K562 (cell line): ENCODE measurements at regions not wholly inside any gene's neighbourhood (a gene's known extent, or its start where the extent isn't known, plus 50 kb on each side); places are given as distances from the start of the nearest gene placed in this dataset.

Experiments
- ATAC-seq: fragments of 200-7000 bp; cut with Tn5 transposase; 3 replicates; pipeline ENCODE4 v1.9.1; 2020; ENCODE audit warnings: moderate library complexity
- BruUV-seq: library from RNA; stranded (reverse); fragments of 400-500 nt; replicated peaks from 2 replicates; lab custom pipeline; 2021; lab: Mats Ljungman, UMichigan
- CTCF ChIA-PET: fragments of 300-600 bp; formaldehyde crosslinking; extraction: SDS; loops from one replicate; lab custom pipeline; 2021; ENCODE audit warnings: low intra/inter-chr PET ratio; lab: Yijun Ruan, JAX
- POLR2A ChIA-PET: fragments of 300-600, 350-650 bp; sonication (Branson Sonifier 250); formaldehyde crosslinking; extraction: SDS; loops from one replicate; lab custom pipeline; 2021; ENCODE audit warnings: antibody characterized with exemption, inconsistent platforms; lab: Yijun Ruan, JAX
- DNase-seq, 4 experiments: peaks; one replicate each; pipeline versions ENCODE4 v3.0.0 to v3.0.0-alpha.2; 2011 to 2018; ENCODE audit warnings: low spot score in 3 of 4, mixed read lengths in 3 of 4; ENCODE audit errors: extremely low read depth in 1 of 4
- FAIRE-seq: peaks from 2 replicates; lab custom pipeline; 2011; peaks lifted over from hg19 to GRCh38; lab: Jason Lieb, UNC
- H2AFZ ChIP-seq: 2 replicates; pipeline ENCODE4 v1.6.0; 2011; ENCODE audit warnings: low read depth, low read length, control low read depth, inconsistent platforms
- H3K27ac ChIP-seq: fragments of 200-600 bp; 3 replicates; pipeline ENCODE4 v1.8.0; 2011; ENCODE audit warnings: low read depth, mild to moderate bottlenecking, control low read depth, inconsistent platforms, low read length, moderate library complexity, mixed read lengths; ENCODE audit errors: extremely low read depth
- H3K27me3 ChIP-seq, 2 experiments: fragments of 300-600 bp in 1 of 2; 2 replicates in 1 of 2; 3 replicates in 1 of 2; pipeline versions ENCODE4 v1.6.0 to v1.8.0; 2011; ENCODE audit warnings: inconsistent platforms in 2 of 2, low read length in 2 of 2, mild to moderate bottlenecking in 1 of 2, mixed read lengths in 1 of 2, moderate library complexity in 1 of 2; ENCODE audit not compliant: control insufficient read depth in 2 of 2, insufficient read depth in 2 of 2
- H3K36me3 ChIP-seq: fragments of 300-600 bp; 3 replicates; pipeline ENCODE4 v1.8.0; 2011; ENCODE audit warnings: mild to moderate bottlenecking, low read length, inconsistent platforms; ENCODE audit not compliant: control insufficient read depth, insufficient read depth
- H3K4me1 ChIP-seq, 2 experiments: fragments of 200-600 bp in 1 of 2; replicated peaks in 1 of 2; 2 replicates in 1 of 2; 3 replicates in 1 of 2; pipeline versions ENCODE4 v1.5.1 to v1.8.0; 2011; ENCODE audit warnings: inconsistent platforms in 2 of 2, low read length in 2 of 2, mild to moderate bottlenecking in 1 of 2, mixed read lengths in 1 of 2, moderate library complexity in 1 of 2; ENCODE audit not compliant: control insufficient read depth in 2 of 2, insufficient read depth in 2 of 2
- H3K4me2 ChIP-seq: 2 replicates; pipeline ENCODE4 v1.6.1; 2011; ENCODE audit warnings: low read length, control low read depth, inconsistent platforms, mixed read lengths; ENCODE audit not compliant: insufficient read depth
- H3K4me3 ChIP-seq: fragments of 200-600 bp; sonication (generic), shearing (Covaris generic); 2 replicates; pipeline ENCODE4 v1.5.1; 2016; ENCODE audit warnings: control low read depth, inconsistent platforms
- H3K79me2 ChIP-seq: fragments of 200-600 bp; 3 replicates; pipeline ENCODE4 v1.8.0; 2011; ENCODE audit warnings: low read length, inconsistent platforms; ENCODE audit not compliant: control insufficient read depth, insufficient read depth
- H3K9ac ChIP-seq, 2 experiments: 2 replicates each; pipeline versions ENCODE4 v1.6.0 to v1.6.1; 2011; ENCODE audit warnings: low read depth in 2 of 2, low read length in 2 of 2, control low read depth in 1 of 2, inconsistent platforms in 1 of 2, mild to moderate bottlenecking in 1 of 2, mixed read lengths in 1 of 2; ENCODE audit not compliant: insufficient read depth in 1 of 2
- H3K9me1 ChIP-seq: one replicate; pipeline ENCODE4 v1.6.0; 2011; ENCODE audit warnings: inconsistent platforms, mild to moderate bottlenecking, low read length, moderate library complexity; ENCODE audit not compliant: control insufficient read depth, insufficient read depth
- H3K9me3 ChIP-seq: replicated peaks from 2 replicates; pipeline ENCODE4 v1.5.1; 2011; ENCODE audit warnings: low read depth, low read length, inconsistent platforms; ENCODE audit not compliant: control insufficient read depth, insufficient read depth
- H4K20me1 ChIP-seq: replicated peaks from 2 replicates; pipeline ENCODE4 v1.6.1; 2011; ENCODE audit warnings: low read length, inconsistent platforms, mixed read lengths; ENCODE audit not compliant: control insufficient read depth, insufficient read depth
- BRF2 ChIP-seq: IDR thresholded peaks from 3 replicates; pipeline ENCODE4 v1.6.1; 2011; ENCODE audit warnings: borderline replicate concordance, mild to moderate bottlenecking; ENCODE audit not compliant: insufficient read length, insufficient read depth
- ETV1 ChIP-seq: fragments of 450-650 bp; conservative IDR thresholded peaks from 2 replicates; pipeline ENCODE4 v1.6.1; 2016; ENCODE audit warnings: missing genetic modification characterization, control low read depth, low read depth, missing compliant biosample characterization
- GATA2 ChIP-seq: sonication (generic); formaldehyde crosslinking; IDR thresholded peaks from 2 replicates; pipeline ENCODE4 v1.4.0; 2020; ENCODE audit warnings: mild to moderate bottlenecking, missing genetic modification reagents
- HDGF ChIP-seq: fragments of 450-650 bp; IDR thresholded peaks from 2 replicates; pipeline ENCODE4 v1.6.1; 2016
- NCOA6 ChIP-seq: fragments of 450-650 bp; IDR thresholded peaks from 2 replicates; pipeline ENCODE4 v1.6.1; 2017; ENCODE audit warnings: mild to moderate bottlenecking
- RBBP5 ChIP-seq: fragments of 200-600 bp; sonication (generic); IDR thresholded peaks from 2 replicates; pipeline ENCODE4 v1.6.1; 2012; ENCODE audit warnings: borderline replicate concordance, mild to moderate bottlenecking, low read length, control low read depth, inconsistent platforms; ENCODE audit not compliant: insufficient read depth, poor library complexity, severe bottlenecking
- SMARCA5 ChIP-seq: fragments of 450-650 bp; IDR thresholded peaks from 2 replicates; pipeline ENCODE4 v1.6.1; 2016
- SRSF9 ChIP-seq: fragments of 200-400 bp; formaldehyde crosslinking; IDR thresholded peaks from 2 replicates; pipeline ENCODE4 v1.6.1; 2017; ENCODE audit warnings: low read depth, low read length, borderline replicate concordance
- WHSC1 ChIP-seq: IDR thresholded peaks from one replicate; pipeline ENCODE4 v1.6.1; 2012; ENCODE audit warnings: low read length, control low read depth, inconsistent platforms
- ZBTB40 ChIP-seq, 2 experiments: fragments of 450-650 bp in 1 of 2; sonication (generic) in 1 of 2; formaldehyde crosslinking in 1 of 2; IDR thresholded peaks; 2 replicates each; pipeline versions ENCODE4 v1.7.1 to v1.9.0; 2016 to 2022; ENCODE audit warnings: inconsistent platforms in 1 of 2, mild to moderate bottlenecking in 1 of 2, missing genetic modification reagents in 1 of 2
- ZNF124 ChIP-seq: sonication (generic); formaldehyde crosslinking; IDR thresholded peaks from 2 replicates; pipeline ENCODE4 v1.8.1; 2022; ENCODE audit warnings: missing genetic modification reagents
- ZNF436 ChIP-seq: fragments of 250-450, 450-650 bp; sonication (Bioruptor Pico); formaldehyde crosslinking; IDR thresholded peaks from 2 replicates; pipeline ENCODE4 v1.7.0; 2020; ENCODE audit warnings: mild to moderate bottlenecking
- ZNF584 ChIP-seq: fragments of 200-800 bp; sonication (Bioruptor generic); IDR thresholded peaks from 2 replicates; pipeline ENCODE4 v1.6.1; 2016; ENCODE audit warnings: low read depth, mild to moderate bottlenecking, missing genetic modification characterization, missing compliant biosample characterization
- ZNF644 ChIP-seq: fragments of 200-800 bp; sonication (Bioruptor generic); IDR thresholded peaks from 2 replicates; pipeline ENCODE4 v1.6.1; 2016; ENCODE audit warnings: low read depth, missing genetic modification characterization, missing compliant biosample characterization
- ZNF717 ChIP-seq: fragments of 250-450 bp; sonication (Bioruptor Pico); IDR thresholded peaks from 2 replicates; pipeline ENCODE4 v1.5.0; 2021
- WGBS: fragments of 100-300 bp; shearing (Covaris generic); methylation state at CpG from one replicate; pipeline ENCODE4 v1.1.6; 2016; ENCODE audit warnings: low coverage, mixed read lengths; ENCODE audit not compliant: insufficient coverage; ENCODE audit errors: missing lambda C conversion rate; 5-methylcytosine and 5-hydroxymethylcytosine counted together
- in situ Hi-C: fragments of 300-500 bp; cut with MboI; formaldehyde crosslinking; loops from 4 replicates; pipeline ENCODE4 v1.15.0; 2018; ENCODE audit warnings: inconsistent platforms, mixed read lengths
- intact Hi-C: fragments of 100-400 bp; cut with micrococcal nuclease; formaldehyde crosslinking; loops from 2 replicates; pipeline ENCODE4 v1.14.2; 2022

GRCh38 chr11:109507331-109507730 is 85.3 kb downstream of the C11orf87 start:
- no peak for DNase-seq
- ChIA-PET CTCF (no interaction called here), POLR2A (no interaction called here)
- Histone ChIP-seq H3K9ac (no peak overlapping the region), H3K9me1 (no peaks in the 10 kb centered on the region), H4K20me1 (no peaks in the 10 kb centered on the region), H3K9me3 (no peaks in the 10 kb centered on the region), H3K79me2 (no peaks in the 10 kb centered on the region), H3K27me3 (no peaks in the 10 kb centered on the region), H3K27ac (no peak overlapping the region), H3K4me3 (no peak overlapping the region), H3K4me1 (no peaks in the 10 kb centered on the region), H2AFZ (no peak overlapping the region), H3K36me3 (no peaks in the 10 kb centered on the region), H3K4me2 (no peak overlapping the region)
- in situ Hi-C loops = no loop called here
- no peak for ATAC-seq
- intact Hi-C loops = no loop called here
- no TSS peak for BruUV-seq
- no peak for FAIRE-seq
- 3% methylated on average over 4 of the region's 4 CpGs for WGBS
- TF ChIP-seq ZBTB40 (IDR thresholded peaks at IDR 0.05) (no peak), ZBTB40 (CRISPR knock-in tag; IDR thresholded peaks at IDR 0.05) (no peak), BRF2 (no peak), RBBP5 (no peak), WHSC1 (no peak), ZNF644 (tag) (no peak), ZNF436 (no peak), ZNF717 (no peak), SMARCA5 (no peak), ZNF584 (CRISPR knock-in tag) (no peak), ZNF124 (CRISPR knock-in tag) (no peak), NCOA6 (no peak), ETV1 (tag) (no peak), GATA2 (CRISPR knock-in tag) (no peak), SRSF9 (no peak), HDGF (no peak)
